ENCODE measurements at regions not wholly inside any gene's neighbourhood (a gene's known extent, or its start where the extent isn't known, plus 50 kb on each side); places are given as distances from the start of the nearest gene placed in this dataset.
"Not testable (repeated sequence)": the region's sequence is repeated elsewhere in the genome, so short reads cannot be mapped to it uniquely, and the experiment has no call there.

- DNase-seq (ENCODE audit: low read depth, low spot score), result no peak
Measured at GRCh38 chr13:83485101-83485500, 397.2 kb downstream of the SLITRK1 start.

GRCh38 chr13:83471011-83471410 is 411.3 kb downstream of the SLITRK1 start:
- no peak for DNase-seq (ENCODE audit: low read depth, low spot score)

GRCh38 chr13:83470133-83470797 is 412.0 kb downstream of the SLITRK1 start:
- no peak for DNase-seq (ENCODE audit: low read depth, low spot score)

- DNase-seq (ENCODE audit: low read depth, low spot score), result no peak
Measured at GRCh38 chr13:83453723-83454122, 428.6 kb downstream of the SLITRK1 start.

- no peak for DNase-seq (ENCODE audit: low read depth, low spot score)
Measured at GRCh38 chr13:83453300-83453699, 429.0 kb downstream of the SLITRK1 start.

GRCh38 chr13:83452292-83452950 is 429.9 kb downstream of the SLITRK1 start:
- no peak for DNase-seq (ENCODE audit: low read depth, low spot score)

GRCh38 chr13:83450591-83450990 is 431.7 kb downstream of the SLITRK1 start:
- DNase-seq (ENCODE audit: low read depth, low spot score), result no peak

- no peak for DNase-seq (ENCODE audit: low read depth, low spot score)
Measured at GRCh38 chr13:83449668-83450395, 432.4 kb downstream of the SLITRK1 start.

GRCh38 chr13:83440465-83440864 is 441.8 kb downstream of the SLITRK1 start:
- no peak for DNase-seq (ENCODE audit: low read depth, low spot score)

- not testable (repeated sequence) for DNase-seq (ENCODE audit: low read depth, low spot score)
Measured at GRCh38 chr13:83439464-83439863, 442.8 kb downstream of the SLITRK1 start.

GRCh38 chr13:83423861-83424260 is 458.4 kb downstream of the SLITRK1 start:
- no peak for DNase-seq (ENCODE audit: low read depth, low spot score)

- DNase-seq (ENCODE audit: low read depth, low spot score), result no peak
Measured at GRCh38 chr13:83423381-83423780, 458.9 kb downstream of the SLITRK1 start.

- no peak for DNase-seq (ENCODE audit: low read depth, low spot score)
Measured at GRCh38 chr13:83414393-83414792, 467.9 kb downstream of the SLITRK1 start.

GRCh38 chr13:83386609-83387008 is 495.7 kb downstream of the SLITRK1 start:
- no peak for DNase-seq (ENCODE audit: low read depth, low spot score)

GRCh38 chr13:83378908-83379307 is 503.4 kb downstream of the SLITRK1 start:
- DNase-seq (ENCODE audit: low read depth, low spot score), result no peak

- no peak for DNase-seq (ENCODE audit: low read depth, low spot score)
Measured at GRCh38 chr13:83377491-83377890, 504.8 kb downstream of the SLITRK1 start.

GRCh38 chr13:83372786-83373185 is 509.5 kb downstream of the SLITRK1 start:
- DNase-seq (ENCODE audit: low read depth, low spot score), result no peak

GRCh38 chr13:83365723-83366122 is 516.6 kb downstream of the SLITRK1 start:
- DNase-seq (ENCODE audit: low read depth, low spot score), result no peak

- no peak for DNase-seq (ENCODE audit: low read depth, low spot score)
Measured at GRCh38 chr13:83355041-83355440, 527.2 kb downstream of the SLITRK1 start.

- DNase-seq (ENCODE audit: low read depth, low spot score), result no peak
Measured at GRCh38 chr13:83352391-83352790, 529.9 kb downstream of the SLITRK1 start.

GRCh38 chr13:83350569-83350968 is 531.7 kb downstream of the SLITRK1 start:
- no peak for DNase-seq (ENCODE audit: low read depth, low spot score)

GRCh38 chr13:83344518-83344917 is 537.8 kb downstream of the SLITRK1 start:
- DNase-seq (ENCODE audit: low read depth, low spot score), result no peak

GRCh38 chr13:83340170-83340569 is 542.1 kb downstream of the SLITRK1 start:
- DNase-seq (ENCODE audit: low read depth, low spot score), result no peak
